ENCODE measurements at regions not wholly inside any gene's neighbourhood (a gene's known extent, or its start where the extent isn't known, plus 50 kb on each side); places are given as distances from the start of the nearest gene placed in this dataset.

DNA sequence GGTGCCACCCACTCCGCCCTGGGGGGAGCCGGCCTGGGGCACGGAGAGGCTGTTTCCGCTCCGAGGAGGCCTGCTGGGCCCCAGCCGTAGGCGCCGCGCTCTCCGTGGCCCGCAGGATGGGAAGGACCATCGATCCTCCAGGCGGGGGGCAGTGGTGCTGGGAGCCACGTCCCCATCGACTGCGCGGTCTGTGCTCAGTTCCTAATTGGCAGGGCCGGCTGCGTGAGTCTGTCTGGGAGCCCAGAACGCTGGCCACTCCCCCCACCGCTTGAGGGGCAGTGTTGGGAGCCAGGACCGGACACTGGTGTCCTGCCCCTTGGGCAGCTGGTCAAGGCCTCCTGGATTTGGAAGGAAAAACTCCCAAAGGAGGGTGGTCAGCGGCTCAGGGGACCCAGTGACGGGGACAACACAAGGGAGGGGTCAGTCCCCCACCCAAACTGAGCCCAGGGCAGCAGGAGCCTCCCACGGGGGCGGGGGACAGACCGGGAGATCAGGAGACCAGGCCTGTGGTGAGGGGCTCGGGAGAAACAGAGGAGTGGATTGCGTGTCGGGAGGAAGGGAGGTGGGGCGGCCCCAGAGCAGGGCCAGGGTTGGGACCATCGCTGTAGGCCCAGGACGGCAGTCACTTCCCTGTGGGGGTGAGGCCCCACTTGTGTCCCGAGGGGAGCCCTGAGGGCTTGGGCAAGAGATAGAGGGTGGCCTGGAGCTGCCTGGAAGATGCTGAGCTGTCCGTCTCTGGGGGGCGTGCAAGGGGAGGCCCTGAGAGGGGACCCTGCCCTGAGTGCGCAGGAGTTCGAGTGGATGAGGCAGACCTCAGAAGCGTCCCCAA is 89.0 kb downstream of the UNCX start:
- TF ChIP-seq POLR2AphosphoS5 (IDR thresholded peaks at IDR 0.05; ENCODE audit: low read depth, low read length), result no peak
- TF ChIP-seq SIN3A (IDR thresholded peaks at IDR 0.05; ENCODE audit: borderline replicate concordance, insufficient read depth, low read length), result no peak
- no peak for TF ChIP-seq FOXP2 (optimal IDR thresholded peaks at IDR 0.05; ENCODE audit: borderline replicate concordance, extremely low read depth, extremely low read length, insufficient read depth)

DNA sequence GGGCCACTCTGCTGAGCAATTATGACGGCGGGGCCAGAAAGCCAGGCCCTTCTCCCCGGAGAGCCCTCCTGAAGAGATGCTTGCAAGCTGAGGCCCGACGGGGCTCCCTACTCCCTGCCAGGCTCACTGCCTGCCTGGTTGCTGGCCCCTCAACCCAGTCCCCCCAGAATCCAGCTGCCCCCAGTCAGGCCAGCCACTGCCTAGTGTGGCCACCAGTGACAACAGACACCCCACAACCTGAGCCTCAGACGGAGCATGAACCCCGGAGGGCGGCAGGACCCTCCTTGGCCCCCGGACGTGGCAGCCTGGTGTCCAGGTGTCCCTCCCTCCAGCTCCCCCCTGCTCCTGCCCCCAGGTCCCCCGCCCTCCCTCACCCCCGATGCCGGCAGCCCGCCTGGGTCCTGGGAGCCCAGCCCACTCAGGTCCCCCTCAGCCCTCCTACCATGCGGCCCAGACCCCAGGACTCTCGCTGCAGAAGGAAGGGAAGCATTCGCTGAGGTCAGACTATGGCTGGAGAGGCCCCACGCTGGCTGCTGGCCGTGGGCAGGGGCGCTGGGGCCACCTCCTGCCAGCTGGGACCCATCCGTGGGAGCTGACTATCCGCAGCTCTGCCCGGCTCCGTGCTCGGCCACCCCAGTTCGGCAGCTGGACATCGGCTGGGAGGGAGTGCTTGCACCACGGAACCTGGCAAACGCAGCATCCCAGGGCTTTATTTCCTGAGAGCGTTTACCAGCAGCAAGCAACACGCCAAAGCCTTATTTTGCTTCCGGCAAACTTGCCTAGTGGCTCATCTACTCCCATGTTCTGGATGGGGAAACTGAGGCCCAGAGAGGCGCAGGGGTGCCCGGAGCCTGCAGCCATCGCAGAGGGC is 89.8 kb downstream of the UNCX start:
- TF ChIP-seq SIN3A (IDR thresholded peaks at IDR 0.05; ENCODE audit: borderline replicate concordance, insufficient read depth, low read length) (no peak), FOXP2 (optimal IDR thresholded peaks at IDR 0.05; ENCODE audit: borderline replicate concordance, extremely low read depth, extremely low read length, insufficient read depth) (no peak), POLR2AphosphoS5 (IDR thresholded peaks at IDR 0.05; ENCODE audit: low read depth, low read length) (no peak), TAF1 (IDR thresholded peaks at IDR 0.05; ENCODE audit: borderline replicate concordance, insufficient read depth, low read length) (no peak)
- TF ChIP-seq, protein P1, sequence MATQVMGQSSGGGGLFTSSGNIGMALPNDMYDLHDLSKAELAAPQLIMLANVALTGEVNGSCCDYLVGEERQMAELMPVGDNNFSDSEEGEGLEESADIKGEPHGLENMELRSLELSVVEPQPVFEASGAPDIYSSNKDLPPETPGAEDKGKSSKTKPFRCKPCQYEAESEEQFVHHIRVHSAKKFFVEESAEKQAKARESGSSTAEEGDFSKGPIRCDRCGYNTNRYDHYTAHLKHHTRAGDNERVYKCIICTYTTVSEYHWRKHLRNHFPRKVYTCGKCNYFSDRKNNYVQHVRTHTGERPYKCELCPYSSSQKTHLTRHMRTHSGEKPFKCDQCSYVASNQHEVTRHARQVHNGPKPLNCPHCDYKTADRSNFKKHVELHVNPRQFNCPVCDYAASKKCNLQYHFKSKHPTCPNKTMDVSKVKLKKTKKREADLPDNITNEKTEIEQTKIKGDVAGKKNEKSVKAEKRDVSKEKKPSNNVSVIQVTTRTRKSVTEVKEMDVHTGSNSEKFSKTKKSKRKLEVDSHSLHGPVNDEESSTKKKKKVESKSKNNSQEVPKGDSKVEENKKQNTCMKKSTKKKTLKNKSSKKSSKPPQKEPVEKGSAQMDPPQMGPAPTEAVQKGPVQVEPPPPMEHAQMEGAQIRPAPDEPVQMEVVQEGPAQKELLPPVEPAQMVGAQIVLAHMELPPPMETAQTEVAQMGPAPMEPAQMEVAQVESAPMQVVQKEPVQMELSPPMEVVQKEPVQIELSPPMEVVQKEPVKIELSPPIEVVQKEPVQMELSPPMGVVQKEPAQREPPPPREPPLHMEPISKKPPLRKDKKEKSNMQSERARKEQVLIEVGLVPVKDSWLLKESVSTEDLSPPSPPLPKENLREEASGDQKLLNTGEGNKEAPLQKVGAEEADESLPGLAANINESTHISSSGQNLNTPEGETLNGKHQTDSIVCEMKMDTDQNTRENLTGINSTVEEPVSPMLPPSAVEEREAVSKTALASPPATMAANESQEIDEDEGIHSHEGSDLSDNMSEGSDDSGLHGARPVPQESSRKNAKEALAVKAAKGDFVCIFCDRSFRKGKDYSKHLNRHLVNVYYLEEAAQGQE (IDR thresholded peaks at IDR 0.05; ENCODE audit: insufficient read depth in 1 of 2, low read depth in 2 of 2, low read length in 2 of 2), result no peak

DNA sequence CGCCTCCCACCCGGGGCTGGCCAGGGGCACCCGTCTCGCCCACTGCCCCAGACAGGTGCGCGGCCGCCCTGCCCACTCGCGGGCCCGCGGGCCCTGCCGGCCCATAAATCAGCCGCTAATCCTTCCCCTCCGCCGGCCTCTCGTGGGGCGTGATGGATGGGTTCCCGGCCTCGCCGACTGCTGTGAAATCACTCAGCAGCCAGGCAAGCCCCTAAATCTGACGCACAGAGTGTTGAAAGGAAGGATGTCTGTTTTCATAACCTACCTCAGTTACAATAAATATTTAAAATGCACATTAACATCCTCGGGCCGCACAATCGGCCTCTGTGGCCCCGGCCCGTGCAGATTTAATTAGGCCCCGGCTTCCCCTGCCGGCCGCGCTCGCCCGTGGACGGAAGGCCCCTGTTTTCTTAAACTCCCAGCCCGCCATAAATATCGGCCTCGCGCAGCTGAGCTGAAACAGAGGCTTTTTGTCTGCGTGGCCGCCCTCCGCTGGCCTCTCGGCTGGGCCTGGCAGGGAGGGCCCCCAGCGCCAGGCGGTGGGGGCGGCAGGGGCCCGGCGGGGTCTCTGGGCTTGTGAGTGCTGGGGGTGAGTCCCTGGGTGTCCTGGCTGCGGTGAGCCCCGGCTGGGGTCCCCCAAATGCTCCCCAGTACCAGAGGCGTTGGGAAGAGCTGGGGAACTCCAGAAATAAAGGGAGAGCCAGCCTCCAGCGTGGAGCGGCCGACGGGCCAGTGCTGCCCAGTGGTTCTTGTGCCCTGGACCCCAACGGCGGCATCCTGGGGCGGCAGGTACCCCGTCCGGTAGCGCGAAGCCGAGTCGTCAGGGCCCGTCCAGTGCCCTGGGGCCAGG is 90.7 kb downstream of the UNCX start:
- TF ChIP-seq TAF1 (IDR thresholded peaks at IDR 0.05; ENCODE audit: borderline replicate concordance, insufficient read depth, low read length) (no peak), SIN3A (IDR thresholded peaks at IDR 0.05; ENCODE audit: borderline replicate concordance, insufficient read depth, low read length) (no peak), POLR2AphosphoS5 (IDR thresholded peaks at IDR 0.05; ENCODE audit: low read depth, low read length) (no peak), FOXP2 (optimal IDR thresholded peaks at IDR 0.05; ENCODE audit: borderline replicate concordance, extremely low read depth, extremely low read length, insufficient read depth) (no peak)
- TF ChIP-seq, protein P1 (IDR thresholded peaks at IDR 0.05; ENCODE audit: insufficient read depth in 1 of 2, low read depth in 2 of 2, low read length in 2 of 2), result no peak

DNA sequence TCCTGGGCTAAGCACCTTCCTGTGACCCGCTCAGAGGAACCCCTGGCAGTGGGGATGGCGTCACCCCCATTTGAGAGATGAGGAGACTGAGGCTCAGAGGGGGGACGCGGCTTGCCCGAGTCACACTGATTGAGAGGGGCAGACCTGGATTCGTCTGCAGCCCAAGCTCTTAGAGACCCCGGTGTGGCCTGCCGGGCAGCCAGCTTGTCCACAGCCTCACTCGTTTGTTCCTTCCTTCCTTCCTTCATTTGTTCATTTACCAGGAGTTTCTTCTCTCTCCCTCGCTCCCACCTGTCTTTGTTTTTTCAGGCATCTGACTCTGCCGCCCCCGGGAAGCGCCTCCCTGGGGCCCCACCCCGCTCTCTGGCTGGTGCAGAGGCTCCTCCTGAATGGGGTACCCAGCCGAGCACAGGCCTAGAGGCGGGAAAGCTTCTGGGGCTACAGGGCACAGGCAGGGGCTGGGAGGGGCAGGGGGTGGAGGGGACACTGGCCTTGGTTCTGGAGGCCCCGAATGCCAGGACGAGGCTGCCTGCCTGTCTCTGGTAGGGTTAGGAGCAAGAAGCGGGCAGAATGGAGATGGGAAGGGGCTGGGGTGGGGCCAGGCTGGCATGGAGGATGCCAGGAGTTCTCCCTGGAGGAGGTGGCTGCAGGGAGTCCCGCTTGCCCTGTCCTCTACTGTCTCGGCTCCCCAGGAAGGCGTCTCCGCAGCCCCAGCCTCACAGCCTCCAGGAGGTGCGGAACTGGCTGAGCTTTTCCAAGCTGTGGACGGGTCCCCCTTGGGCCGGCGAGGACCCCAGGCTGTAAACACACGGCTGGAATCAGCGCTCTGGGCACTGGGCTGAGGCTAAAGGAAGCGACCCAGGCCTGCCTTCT is 91.6 kb downstream of the UNCX start:
- TF ChIP-seq FOXP2 (optimal IDR thresholded peaks at IDR 0.05; ENCODE audit: borderline replicate concordance, extremely low read depth, extremely low read length, insufficient read depth) (no peak), TAF1 (IDR thresholded peaks at IDR 0.05; ENCODE audit: borderline replicate concordance, insufficient read depth, low read length) (no peak), POLR2AphosphoS5 (IDR thresholded peaks at IDR 0.05; ENCODE audit: low read depth, low read length) (no peak), SIN3A (IDR thresholded peaks at IDR 0.05; ENCODE audit: borderline replicate concordance, insufficient read depth, low read length) (no peak)
- TF ChIP-seq, protein P1 (IDR thresholded peaks at IDR 0.05; ENCODE audit: insufficient read depth in 1 of 2, low read depth in 2 of 2, low read length in 2 of 2), result no peak
